Fibroblast of upper back skin (primary cell): ENCODE measurements at regions not wholly inside any gene's neighbourhood (a gene's known extent, or its start where the extent isn't known, plus 50 kb on each side); places are given as distances from the start of the nearest gene placed in this dataset.

Source experiments
- DNase-seq: peaks from one replicate; pipeline ENCODE4 v3.0.0-alpha.2; 2013

GRCh38 chr5:60369391-60369790 lies 330.6 kb downstream of the DEPDC1B start:
- DNase-seq: no peak

- DNase-seq: no peak
These were observed 331.9 kb downstream of the DEPDC1B start for GRCh38 chr5:60368100-60368499.

DNA sequence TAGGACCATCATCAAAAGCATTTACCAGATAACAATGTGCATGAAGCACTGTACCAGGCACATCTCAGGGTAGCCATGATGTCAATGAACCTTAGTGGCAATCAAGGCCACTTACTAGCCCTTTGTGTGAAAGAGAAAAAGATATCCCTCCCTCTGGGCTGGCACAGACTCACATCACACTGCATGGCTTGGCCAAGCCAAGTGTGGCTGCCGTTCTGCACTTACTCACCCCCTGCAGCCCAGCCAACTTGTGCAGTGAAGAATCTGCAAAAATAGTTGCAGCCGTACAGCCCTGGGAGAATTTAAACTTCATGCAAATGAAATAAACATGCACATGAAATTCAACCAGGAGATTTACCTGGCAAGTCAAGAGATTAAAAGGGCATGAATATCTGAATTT lies 333.5 kb downstream of the DEPDC1B start:
- no peak for DNase-seq

- no peak for DNase-seq
These were observed 335.0 kb downstream of the DEPDC1B start for GRCh38 chr5:60365001-60365400.

DNA sequence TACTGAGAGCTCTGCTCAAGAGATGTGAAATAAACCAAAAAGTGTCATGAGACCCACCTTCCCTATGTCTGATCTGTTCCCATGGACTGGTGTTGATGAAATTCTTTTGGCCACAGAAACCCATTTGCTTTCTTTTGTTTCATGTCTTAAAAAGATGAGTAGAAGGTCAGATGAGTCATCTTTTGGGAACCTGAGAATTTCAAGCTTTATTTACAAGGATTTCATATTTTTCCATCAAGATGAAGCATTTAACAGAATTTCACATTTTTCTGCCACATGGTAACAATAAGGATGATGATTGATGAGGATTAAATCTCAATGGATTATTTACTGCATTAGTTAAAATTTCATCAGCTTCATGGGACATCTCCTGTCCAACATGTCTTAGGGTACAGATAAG lies 337.8 kb downstream of the DEPDC1B start:
- DNase-seq: peak; percentile 89

GRCh38 chr5:60360355-60360754 lies 339.6 kb downstream of the DEPDC1B start:
- DNase-seq: no peak

- no peak for DNase-seq
These were observed 342.7 kb downstream of the DEPDC1B start for GRCh38 chr5:60357302-60357701.

- DNase-seq: no peak
These were observed 343.2 kb downstream of the DEPDC1B start for GRCh38 chr5:60356745-60357144.

DNA sequence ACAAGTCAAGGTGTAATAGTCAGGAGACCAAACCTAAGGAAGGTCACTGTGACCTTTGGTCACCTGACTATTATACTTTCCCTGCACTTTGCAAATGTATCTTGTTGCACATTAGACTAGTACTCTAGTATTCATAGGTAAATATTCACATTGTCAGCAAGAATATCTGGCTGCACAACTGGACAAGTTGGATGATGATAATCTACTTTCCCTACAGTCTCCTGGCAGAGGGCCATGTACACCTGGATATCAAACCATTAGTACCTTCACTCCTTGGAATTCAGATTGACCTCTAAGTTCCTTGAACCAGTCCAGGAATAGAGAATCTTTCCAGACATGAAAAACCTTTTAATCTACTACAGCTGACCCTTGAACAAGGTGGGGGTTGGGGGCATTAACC lies 344.8 kb downstream of the DEPDC1B start:
- DNase-seq: no peak

DNA sequence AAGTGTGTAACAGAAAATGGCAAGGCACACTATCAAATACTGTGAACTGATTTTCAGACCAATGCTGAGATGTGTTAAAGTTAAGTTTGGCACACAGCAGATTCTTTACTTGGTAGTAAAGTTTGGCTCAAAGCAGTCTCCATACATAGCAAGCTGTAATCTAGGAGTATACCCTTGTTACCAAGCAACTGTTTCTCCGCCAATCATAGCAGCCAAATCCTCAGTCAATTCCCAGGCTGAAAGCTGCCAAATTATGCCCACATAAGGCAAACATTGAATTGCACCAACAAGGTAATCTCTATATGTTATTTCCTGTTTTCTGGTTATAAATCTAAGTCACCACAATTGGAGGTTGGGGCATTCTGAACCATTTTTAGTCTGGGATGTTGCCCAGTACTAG lies 345.7 kb downstream of the DEPDC1B start:
- DNase-seq: no peak

DNA sequence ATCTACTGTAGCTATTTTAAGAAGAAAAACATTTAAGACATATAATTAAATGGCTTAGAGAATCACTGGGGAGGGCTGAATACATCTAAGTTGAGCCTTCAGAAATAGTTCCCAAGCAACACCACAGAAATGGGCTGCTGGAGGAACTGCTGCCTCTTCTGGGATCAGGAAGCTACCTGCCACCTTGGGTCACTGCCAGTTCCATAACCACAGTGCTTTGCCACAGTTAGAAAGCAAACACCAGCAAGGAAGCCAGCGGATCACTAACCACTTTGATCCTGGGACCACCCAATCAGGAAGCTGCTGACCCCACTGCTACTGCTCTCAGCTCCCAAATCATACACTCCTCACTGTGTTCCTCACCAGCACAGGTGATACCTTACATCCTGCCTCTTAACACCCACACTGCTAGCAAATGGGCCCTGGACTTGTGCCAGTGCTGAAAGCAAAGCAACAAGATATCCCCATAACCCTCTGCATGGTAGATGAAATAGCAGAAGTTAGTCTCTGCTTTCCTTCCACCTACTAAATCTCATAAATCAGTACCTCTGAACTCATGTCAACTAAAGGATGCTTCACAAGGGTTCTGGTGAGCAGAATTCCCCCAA lies 346.9 kb downstream of the DEPDC1B start:
- no peak for DNase-seq

GRCh38 chr5:60350794-60351193 lies 349.2 kb downstream of the DEPDC1B start:
- DNase-seq: no peak

DNA sequence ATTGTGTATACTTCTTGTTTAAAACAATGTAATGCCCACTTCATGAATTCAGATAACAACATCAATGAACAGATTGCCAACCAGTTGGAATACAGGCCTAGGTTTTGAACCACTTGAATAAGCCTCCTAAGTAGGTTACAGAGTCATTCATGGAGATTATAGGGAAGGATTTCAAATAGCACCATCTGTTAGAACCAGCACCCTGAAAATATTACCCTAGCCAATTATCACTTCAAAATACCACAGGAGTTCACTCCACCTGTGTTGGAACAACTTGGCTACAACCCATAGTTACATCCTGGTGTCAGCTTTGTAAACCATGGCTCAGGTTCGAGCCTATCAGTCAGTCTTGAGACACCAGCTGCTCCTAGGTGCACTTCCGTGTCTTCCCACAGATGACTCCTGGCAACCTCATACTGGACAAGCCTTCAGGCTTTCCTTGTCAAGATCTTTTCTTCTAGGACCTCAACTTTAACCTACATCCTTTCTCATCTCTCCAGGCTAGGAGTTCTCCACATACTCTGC lies 350.0 kb downstream of the DEPDC1B start:
- DNase-seq: no peak

DNA sequence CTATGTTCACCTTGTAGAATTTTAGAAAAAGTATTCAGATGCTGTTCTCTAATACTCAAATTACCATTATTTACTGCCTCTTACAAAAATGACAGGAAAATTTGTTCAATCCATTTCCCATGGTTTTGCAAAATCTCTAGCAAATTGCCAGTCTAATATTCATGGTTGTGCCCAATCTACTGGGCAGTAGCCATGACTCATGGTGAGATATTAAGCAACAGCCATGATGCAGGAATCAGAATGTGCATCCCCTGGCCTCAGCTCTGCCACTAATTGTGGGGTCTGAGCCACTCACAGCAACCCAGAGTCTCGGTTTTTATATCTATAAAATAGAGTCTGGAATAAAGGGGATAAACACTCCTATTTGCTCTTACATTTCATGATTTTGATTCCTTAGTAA lies 353.6 kb downstream of the DEPDC1B start:
- DNase-seq: no peak

- DNase-seq: no peak
These were observed 356.9 kb downstream of the DEPDC1B start for GRCh38 chr5:60343102-60343501.

GRCh38 chr5:60340965-60341471 lies 358.9 kb downstream of the DEPDC1B start:
- DNase-seq: peak; percentile 50

DNA sequence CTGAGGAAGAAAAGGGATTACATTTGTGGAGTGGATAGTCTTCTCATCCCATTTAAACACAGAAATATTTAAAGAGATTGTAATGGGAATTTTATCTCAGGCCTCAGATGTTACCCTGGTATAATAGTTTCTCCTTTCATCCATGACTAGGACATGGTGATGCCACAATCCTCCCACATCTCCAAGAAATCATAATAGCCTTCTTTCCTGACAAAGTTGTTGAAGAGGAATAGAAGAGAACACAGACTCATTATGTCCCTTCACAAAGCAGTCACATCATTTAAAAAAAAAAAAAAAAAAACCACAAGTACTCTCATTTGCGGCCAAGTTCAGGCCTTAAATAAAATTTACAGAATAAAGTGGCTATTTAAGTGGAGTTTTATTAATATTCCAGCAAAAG lies 359.6 kb downstream of the DEPDC1B start:
- no peak for DNase-seq

DNA sequence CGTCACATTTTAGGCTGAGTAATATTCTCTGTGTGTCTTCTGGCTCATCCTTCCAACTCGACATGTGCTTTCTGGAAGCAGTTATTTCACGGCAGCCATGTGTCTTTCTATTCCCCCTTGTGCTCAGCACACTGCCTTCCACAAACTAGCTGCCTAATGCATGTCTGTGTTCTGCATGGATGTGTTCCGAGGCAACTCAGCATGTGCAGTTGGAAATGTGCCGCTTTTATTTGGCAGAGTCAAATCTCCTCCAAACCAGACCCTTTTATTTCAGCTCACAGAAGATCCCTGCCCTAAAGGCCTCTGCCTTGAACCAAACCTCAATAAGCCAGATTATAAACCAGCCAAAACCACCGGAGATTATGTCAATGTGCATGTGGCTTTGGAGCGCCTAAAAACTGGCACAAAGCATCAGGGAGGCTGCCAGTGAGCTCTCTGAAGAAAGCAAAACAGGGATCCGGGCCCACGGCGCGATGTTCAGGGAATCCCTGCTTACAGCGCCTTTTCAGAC lies 360.2 kb downstream of the DEPDC1B start:
- peak; percentile 63 for DNase-seq

DNA sequence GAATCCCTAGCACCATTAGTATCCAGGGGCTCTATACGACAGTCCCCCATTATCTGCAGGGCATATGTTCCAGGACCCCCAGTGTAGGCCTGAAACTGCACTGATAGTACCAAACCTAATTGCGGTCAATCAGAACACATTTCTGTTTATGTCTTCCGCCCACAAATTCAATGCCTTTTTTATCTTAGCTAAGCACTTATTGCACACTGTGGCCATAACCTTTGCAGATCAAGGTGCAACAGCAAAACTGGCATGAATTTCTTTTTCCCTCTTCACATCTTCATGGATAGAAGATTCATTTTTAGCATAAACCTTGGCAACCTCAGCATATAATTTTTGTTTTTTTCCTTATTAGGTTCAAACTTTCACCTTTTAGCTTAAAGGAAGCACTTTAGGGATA lies 361.1 kb downstream of the DEPDC1B start:
- no peak for DNase-seq

- DNase-seq: no peak
These were observed 363.5 kb downstream of the DEPDC1B start for GRCh38 chr5:60336491-60336890.

DNA sequence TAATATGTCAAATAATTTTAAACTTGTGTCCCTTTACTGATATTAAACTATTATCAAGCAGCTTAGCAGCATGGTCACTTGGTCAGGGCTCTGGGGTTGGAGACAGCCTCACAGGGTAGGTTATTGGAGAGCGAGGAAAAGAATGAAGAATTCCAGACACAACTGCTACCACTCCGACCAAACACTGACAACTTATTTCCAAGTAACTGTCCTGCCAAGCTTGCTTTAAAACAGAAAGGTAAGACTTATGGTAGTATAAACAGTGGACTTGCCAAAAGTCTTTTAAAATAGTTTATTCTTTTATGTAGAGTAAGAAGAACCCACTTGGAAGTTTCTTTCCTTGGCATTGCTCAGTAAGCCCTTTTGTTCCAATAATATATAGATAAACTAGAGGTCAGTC lies 364.1 kb downstream of the DEPDC1B start:
- no peak for DNase-seq

DNA sequence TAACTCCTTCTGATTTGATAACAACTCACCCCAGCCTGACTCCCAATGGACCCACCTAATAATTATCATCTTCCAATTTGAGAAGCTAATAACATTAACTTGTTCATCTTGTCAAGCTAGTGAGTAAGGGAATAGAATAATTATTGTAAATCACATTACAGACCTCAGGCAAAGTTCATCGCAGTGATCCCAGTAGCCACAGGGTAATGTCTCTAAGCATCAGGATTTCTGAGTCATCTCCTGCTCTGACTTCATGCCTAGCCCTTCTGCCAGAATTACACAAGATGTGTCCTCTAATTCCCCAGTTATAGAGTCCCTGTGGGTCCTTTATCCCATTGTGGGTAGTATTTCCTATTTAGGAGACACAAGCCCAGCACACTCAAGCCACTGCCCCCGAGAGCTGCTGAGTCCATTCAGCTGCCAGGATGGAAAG lies 365.7 kb downstream of the DEPDC1B start:
- DNase-seq: peak; percentile 84

GRCh38 chr5:60333005-60333571 lies 366.9 kb downstream of the DEPDC1B start:
- peak; percentile 89 for DNase-seq

DNA sequence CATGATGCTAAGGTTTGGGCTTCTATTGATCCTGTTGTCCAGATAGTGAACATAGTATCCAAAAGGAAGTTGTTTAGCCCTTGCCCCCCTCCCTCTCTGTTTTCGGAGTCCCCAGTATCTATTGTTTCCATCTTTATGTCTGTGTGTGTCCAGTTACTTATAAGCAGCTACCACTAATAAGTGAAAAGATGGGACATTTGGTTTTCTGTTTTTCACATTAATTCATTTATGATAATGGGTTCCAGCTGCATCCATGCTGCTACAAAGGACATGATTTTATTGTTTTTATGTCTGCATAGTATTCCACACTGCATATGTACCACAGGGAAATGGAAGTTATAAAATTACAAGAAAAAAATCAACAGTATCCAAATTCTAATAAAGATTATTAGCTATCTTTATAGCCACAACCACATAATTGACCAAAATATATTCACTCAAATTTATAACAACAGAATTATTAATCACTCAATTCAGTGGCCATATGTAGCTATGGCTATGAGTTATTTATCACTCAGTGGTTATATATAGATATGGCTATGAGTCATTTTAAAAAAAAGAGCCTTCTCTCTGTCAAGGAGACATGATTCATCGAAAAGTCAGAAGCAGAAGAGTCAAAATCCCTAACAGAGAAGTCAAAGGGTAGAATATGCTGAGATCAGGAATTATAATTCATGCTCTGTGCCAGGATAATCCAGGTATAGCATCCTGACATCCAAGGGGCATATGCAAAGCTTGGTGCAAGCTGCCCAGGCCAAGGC lies 367.5 kb downstream of the DEPDC1B start:
- DNase-seq: peak; percentile 75
